GM23338 (cell line): ENCODE measurements at regions not wholly inside any gene's neighbourhood (a gene's known extent, or its start where the extent isn't known, plus 50 kb on each side); places are given as distances from the start of the nearest gene placed in this dataset.
A peak's percentile ranks its signal among the peaks of the same experiment; 100 is the strongest.
"Not testable (repeated sequence)": the region's sequence is repeated elsewhere in the genome, so short reads cannot be mapped to it uniquely, and the experiment has no call there.

Experiments
- ATAC-seq: fragments of 200-7000 bp; cut with Tn5 transposase; 3 replicates; pipeline ENCODE4 v1.9.1; 2020
- DNase-seq: peaks from one replicate; pipeline ENCODE4 v3.0.0-alpha.2; 2015; ENCODE audit warnings: low spot score
- H2AFZ ChIP-seq: fragments of 200-600 bp; sonication (generic); 2 replicates; pipeline ENCODE4 v1.8.0; 2016; ENCODE audit warnings: antibody characterized with exemption, mild to moderate bottlenecking, moderate library complexity
- H3F3A ChIP-seq: fragments of 200-600 bp; sonication (generic); replicated peaks from 2 replicates; pipeline ENCODE4 v1.8.0; 2017; ENCODE audit warnings: antibody characterized with exemption, mixed run types, low read depth
- H3K27ac ChIP-seq: fragments of 200-600 bp; sonication (generic); 2 replicates; pipeline ENCODE4 v1.6.1; 2016; ENCODE audit warnings: low read depth
- H3K27me3 ChIP-seq: fragments of 200-600 bp; sonication (generic); 2 replicates; pipeline ENCODE4 v1.8.0; 2016; ENCODE audit warnings: mild to moderate bottlenecking, mixed run types, moderate library complexity; ENCODE audit not compliant: insufficient read depth
- H3K36me3 ChIP-seq: fragments of 200-600 bp; sonication (generic); 2 replicates; pipeline ENCODE4 v1.8.0; 2016; ENCODE audit warnings: mild to moderate bottlenecking; ENCODE audit not compliant: insufficient read depth
- H3K4me1 ChIP-seq: fragments of 200-600 bp; sonication (generic); 2 replicates; pipeline ENCODE4 v1.8.0; 2016; ENCODE audit warnings: mild to moderate bottlenecking, moderate library complexity; ENCODE audit not compliant: insufficient read depth
- H3K4me2 ChIP-seq: fragments of 200-600 bp; sonication (generic); 2 replicates; pipeline ENCODE4 v1.7.1; 2017; ENCODE audit warnings: mixed run types
- H3K4me3 ChIP-seq: fragments of 200-600 bp; sonication (generic); 2 replicates; pipeline ENCODE4 v1.6.1; 2016; ENCODE audit warnings: mixed run types
- H3K79me2 ChIP-seq: fragments of 200-600 bp; sonication (generic); replicated peaks from 2 replicates; pipeline ENCODE4 v1.8.0; 2017; ENCODE audit warnings: mild to moderate bottlenecking; ENCODE audit not compliant: insufficient read depth
- H3K9me2 ChIP-seq: fragments of 200-600 bp; sonication (generic); 2 replicates; pipeline ENCODE4 v1.8.0; 2017; ENCODE audit not compliant: insufficient read depth
- H4K20me1 ChIP-seq: fragments of 200-600 bp; sonication (generic); replicated peaks from 2 replicates; pipeline ENCODE4 v1.8.0; 2017; ENCODE audit warnings: mild to moderate bottlenecking; ENCODE audit not compliant: insufficient read depth
- H3K27ac Mint-ChIP-seq: 2 replicates; pipeline ENCODE4 v1.8.0; 2020; ENCODE audit warnings: inconsistent platforms, mild to moderate bottlenecking, moderate library complexity, mixed read lengths
- H3K27me3 Mint-ChIP-seq: 3 replicates; pipeline ENCODE4 v1.8.0; 2022; ENCODE audit warnings: low read depth, mild to moderate bottlenecking, moderate library complexity, mixed read lengths, inconsistent platforms; ENCODE audit not compliant: insufficient read depth, poor library complexity
- H3K36me3 Mint-ChIP-seq: 3 replicates; pipeline ENCODE4 v1.8.0; 2021; ENCODE audit warnings: low read depth, mild to moderate bottlenecking, inconsistent platforms, moderate library complexity, mixed read lengths
- H3K4me1 Mint-ChIP-seq: 3 replicates; pipeline ENCODE4 v1.8.0; 2020; ENCODE audit warnings: mild to moderate bottlenecking, inconsistent platforms, mixed read lengths
- H3K4me3 Mint-ChIP-seq: 3 replicates; pipeline ENCODE4 v1.8.0; 2021; ENCODE audit warnings: moderate library complexity, mild to moderate bottlenecking, inconsistent platforms, mixed read lengths
- H3K9me3 Mint-ChIP-seq: 3 replicates; pipeline ENCODE4 v1.8.0; 2020; ENCODE audit warnings: moderate library complexity, mild to moderate bottlenecking, inconsistent platforms, mixed read lengths
- EZH2 ChIP-seq: fragments of 200-600 bp; sonication (generic); IDR thresholded peaks from one replicate; pipeline ENCODE4 v1.8.0; 2017; ENCODE audit warnings: antibody characterized with exemption, mild to moderate bottlenecking, low read depth; ENCODE audit not compliant: unreplicated experiment
- JUNB ChIP-seq: IDR thresholded peaks from one replicate; pipeline ENCODE4 v1.6.1; 2016; ENCODE audit warnings: antibody characterized with exemption; ENCODE audit not compliant: unreplicated experiment
- NANOG ChIP-seq: IDR thresholded peaks from 2 replicates; pipeline ENCODE4 v1.6.1; 2016; ENCODE audit warnings: antibody characterized with exemption, borderline replicate concordance
- REST ChIP-seq: IDR thresholded peaks from one replicate; pipeline ENCODE4 v1.6.1; 2018; ENCODE audit warnings: antibody characterized with exemption; ENCODE audit not compliant: unreplicated experiment
- ZNF331 ChIP-seq: fragments of 250-450 bp; sonication (Bioruptor Pico); IDR thresholded peaks from 2 replicates; pipeline ENCODE4 v1.5.0; 2020; ENCODE audit warnings: low read depth, mild to moderate bottlenecking, moderate library complexity
- TF ChIP-seq, protein P1 (sequence below), 2 experiments: fragments of 200-600 bp in 1 of 2; sonication (generic) in 1 of 2; conservative IDR thresholded peaks; 2 replicates each; pipeline versions ENCODE4 v1.5.1 to v1.6.1; 2016 to 2017; ENCODE audit warnings: antibody characterized with exemption in 2 of 2, low read depth in 2 of 2, mild to moderate bottlenecking in 2 of 2, moderate library complexity in 1 of 2
- TF ChIP-seq, protein P2 (sequence below): IDR thresholded peaks from 2 replicates; pipeline ENCODE4 v1.6.1; 2016; ENCODE audit warnings: antibody characterized with exemption

- DNase-seq (no peak), ATAC-seq (no peak)
- peaks cover 3% of the 10 kb centered on the region for H3K27me3 Mint-ChIP-seq
- no peak for TF ChIP-seq NANOG
- no peak for TF ChIP-seq JUNB
- no peak for TF ChIP-seq ZNF331
- TF ChIP-seq REST = no peak
- TF ChIP-seq, protein P1, sequence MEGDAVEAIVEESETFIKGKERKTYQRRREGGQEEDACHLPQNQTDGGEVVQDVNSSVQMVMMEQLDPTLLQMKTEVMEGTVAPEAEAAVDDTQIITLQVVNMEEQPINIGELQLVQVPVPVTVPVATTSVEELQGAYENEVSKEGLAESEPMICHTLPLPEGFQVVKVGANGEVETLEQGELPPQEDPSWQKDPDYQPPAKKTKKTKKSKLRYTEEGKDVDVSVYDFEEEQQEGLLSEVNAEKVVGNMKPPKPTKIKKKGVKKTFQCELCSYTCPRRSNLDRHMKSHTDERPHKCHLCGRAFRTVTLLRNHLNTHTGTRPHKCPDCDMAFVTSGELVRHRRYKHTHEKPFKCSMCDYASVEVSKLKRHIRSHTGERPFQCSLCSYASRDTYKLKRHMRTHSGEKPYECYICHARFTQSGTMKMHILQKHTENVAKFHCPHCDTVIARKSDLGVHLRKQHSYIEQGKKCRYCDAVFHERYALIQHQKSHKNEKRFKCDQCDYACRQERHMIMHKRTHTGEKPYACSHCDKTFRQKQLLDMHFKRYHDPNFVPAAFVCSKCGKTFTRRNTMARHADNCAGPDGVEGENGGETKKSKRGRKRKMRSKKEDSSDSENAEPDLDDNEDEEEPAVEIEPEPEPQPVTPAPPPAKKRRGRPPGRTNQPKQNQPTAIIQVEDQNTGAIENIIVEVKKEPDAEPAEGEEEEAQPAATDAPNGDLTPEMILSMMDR (conservative IDR thresholded peaks at IDR 0.05; ENCODE audit: low read depth in 2 of 2) = no peak
- TF ChIP-seq, protein P2, sequence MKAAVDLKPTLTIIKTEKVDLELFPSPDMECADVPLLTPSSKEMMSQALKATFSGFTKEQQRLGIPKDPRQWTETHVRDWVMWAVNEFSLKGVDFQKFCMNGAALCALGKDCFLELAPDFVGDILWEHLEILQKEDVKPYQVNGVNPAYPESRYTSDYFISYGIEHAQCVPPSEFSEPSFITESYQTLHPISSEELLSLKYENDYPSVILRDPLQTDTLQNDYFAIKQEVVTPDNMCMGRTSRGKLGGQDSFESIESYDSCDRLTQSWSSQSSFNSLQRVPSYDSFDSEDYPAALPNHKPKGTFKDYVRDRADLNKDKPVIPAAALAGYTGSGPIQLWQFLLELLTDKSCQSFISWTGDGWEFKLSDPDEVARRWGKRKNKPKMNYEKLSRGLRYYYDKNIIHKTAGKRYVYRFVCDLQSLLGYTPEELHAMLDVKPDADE = no peak
- TF ChIP-seq EZH2 = no peak
- no peak overlapping the region for H3K27ac ChIP-seq
- H3K27ac Mint-ChIP-seq = no peak overlapping the region
- H3K4me1 ChIP-seq = no peaks in the 10 kb centered on the region
- no peaks in the 10 kb centered on the region for H4K20me1 ChIP-seq
- H3K4me1 Mint-ChIP-seq = peaks cover 11% of the 10 kb centered on the region
- no peak overlapping the region for H3K4me2 ChIP-seq
- no peaks in the 10 kb centered on the region for H3F3A ChIP-seq
- H3K27me3 ChIP-seq = no peaks in the 10 kb centered on the region
- no peaks in the 10 kb centered on the region for H3K9me3 Mint-ChIP-seq
- H3K4me3 Mint-ChIP-seq = no peak overlapping the region
- H3K9me2 ChIP-seq = no peaks in the 10 kb centered on the region
- no peaks in the 10 kb centered on the region for H3K79me2 ChIP-seq
- no peak overlapping the region for H2AFZ ChIP-seq
- no peaks in the 10 kb centered on the region for H3K36me3 ChIP-seq
- H3K4me3 ChIP-seq = no peak overlapping the region
- 0 out of 3 replicates have a peak, but pooled peaks cover 3% of the 10 kb centered on the region for H3K36me3 Mint-ChIP-seq
Observed at GRCh38 chr15:77921664-77922063, 155.8 kb downstream of the TBC1D2B start.

DNA sequence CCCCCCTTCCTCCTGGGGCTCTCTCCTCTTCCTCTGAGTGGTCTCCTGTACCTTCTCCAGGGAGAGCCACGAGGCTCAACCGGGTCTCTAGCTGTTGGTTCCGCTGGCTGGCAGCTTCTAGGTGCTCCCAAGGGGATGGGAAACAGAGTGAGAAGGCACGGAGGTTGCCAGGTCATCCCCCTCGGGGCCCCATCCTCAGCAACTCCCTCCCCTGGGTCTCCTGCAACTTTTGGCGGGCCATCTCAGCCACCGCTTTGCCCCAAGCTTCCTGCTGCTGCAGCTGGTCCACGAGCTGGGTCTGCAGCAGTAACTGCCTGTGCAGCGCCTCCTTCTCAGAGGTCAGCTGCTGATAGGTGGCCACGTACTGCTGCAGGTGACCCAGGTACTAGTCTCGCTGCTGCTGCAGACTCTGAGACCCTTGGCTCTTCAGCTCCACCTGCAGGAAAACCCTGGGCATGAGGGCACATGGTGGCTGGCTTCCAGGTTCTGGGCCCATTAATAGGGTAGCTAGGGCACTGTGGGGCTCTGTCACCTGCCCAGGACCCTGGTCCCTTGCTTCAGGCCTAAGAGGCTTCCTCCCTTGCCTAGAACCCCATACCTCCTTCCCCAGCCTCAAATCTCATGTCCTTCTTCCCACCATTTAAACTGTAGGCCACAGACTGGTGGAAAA is 160.4 kb downstream of the TBC1D2B start:
- H3K4me3 ChIP-seq, H3K9me3 Mint-ChIP-seq, H3K27ac ChIP-seq, H3K27ac Mint-ChIP-seq, H3K36me3 Mint-ChIP-seq, DNase-seq, H3K27me3 Mint-ChIP-seq, H3K4me2 ChIP-seq, ATAC-seq, H3F3A ChIP-seq, H3K79me2 ChIP-seq, H3K4me3 Mint-ChIP-seq, H3K36me3 ChIP-seq, H2AFZ ChIP-seq, H3K4me1 Mint-ChIP-seq, H3K27me3 ChIP-seq, H4K20me1 ChIP-seq, H3K4me1 ChIP-seq, H3K9me2 ChIP-seq: not testable (repeated sequence)
- TF ChIP-seq, protein P1 (conservative IDR thresholded peaks at IDR 0.05; ENCODE audit: low read depth in 2 of 2) = peak in 1 of 2 experiments; percentile 39; a peak in 2 of 4 replicates

DNA sequence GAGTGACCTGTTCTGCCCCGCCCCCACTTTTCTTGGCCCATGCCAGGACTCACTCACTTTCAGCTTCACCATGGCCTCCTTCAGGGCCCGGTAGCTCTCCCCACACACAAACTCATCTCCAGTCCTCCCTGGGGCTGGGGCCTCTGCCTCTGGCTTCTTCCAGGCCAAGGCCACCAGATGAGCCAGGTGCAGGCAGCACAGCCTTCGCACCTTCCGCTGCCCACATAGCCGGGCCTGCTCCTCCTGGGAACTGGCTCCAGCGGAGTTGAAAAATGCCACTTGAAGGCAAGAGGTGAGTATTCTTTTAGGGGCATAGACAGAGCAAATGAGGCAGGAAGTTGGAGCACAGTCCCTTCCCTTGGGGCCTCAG is 161.6 kb downstream of the TBC1D2B start:
- not testable (repeated sequence) for H3K27me3 Mint-ChIP-seq, H3K4me3 ChIP-seq, H3K4me2 ChIP-seq, H3K79me2 ChIP-seq, H3K27me3 ChIP-seq, H3K4me1 ChIP-seq, H3K4me3 Mint-ChIP-seq, H3K9me3 Mint-ChIP-seq, H3K27ac ChIP-seq, H4K20me1 ChIP-seq, ATAC-seq, DNase-seq, H3K4me1 Mint-ChIP-seq, H3K36me3 Mint-ChIP-seq, H2AFZ ChIP-seq, H3K9me2 ChIP-seq, H3K36me3 ChIP-seq, H3K27ac Mint-ChIP-seq, H3F3A ChIP-seq
